Activated CD8-positive, alpha-beta T cell treated with anti-CD3 and anti-CD28 coated beads for 36 hours (primary cell): ENCODE measurements at regions not wholly inside any gene's neighbourhood (a gene's known extent, or its start where the extent isn't known, plus 50 kb on each side); places are given as distances from the start of the nearest gene placed in this dataset.

Source experiments
- ATAC-seq: fragments of 200-7000 bp; cut with Tn5 transposase; one replicate; pipeline ENCODE4 v1.10.0; 2021; ENCODE audit warnings: mild to moderate bottlenecking, moderate library complexity
- CTCF ChIA-PET: fragments of 350-600 bp; sonication (Branson Sonifier 250); formaldehyde crosslinking; loops from one replicate; lab custom pipeline; 2021; ENCODE audit warnings: antibody characterized with exemption; lab: Charles Lee
- POLR2A ChIA-PET: fragments of 350-600 bp; sonication (Branson Sonifier 250); formaldehyde crosslinking; loops from one replicate; lab custom pipeline; 2021; ENCODE audit warnings: antibody characterized with exemption; lab: Charles Lee
- DNase-seq: peaks from one replicate; pipeline ENCODE4 v3.0.0-alpha.2; 2020
- H3K27ac Mint-ChIP-seq: one replicate; pipeline ENCODE4 v1.8.0; 2021; ENCODE audit warnings: mild to moderate bottlenecking, mixed read lengths
- H3K27me3 Mint-ChIP-seq: one replicate; pipeline ENCODE4 v1.8.0; 2021; ENCODE audit warnings: mixed read lengths
- H3K36me3 Mint-ChIP-seq: one replicate; pipeline ENCODE4 v1.8.0; 2021; ENCODE audit warnings: low read depth, mixed read lengths
- H3K4me1 Mint-ChIP-seq: one replicate; pipeline ENCODE4 v1.8.0; 2021; ENCODE audit warnings: low read depth, mixed read lengths
- H3K4me3 Mint-ChIP-seq: one replicate; pipeline ENCODE4 v1.8.0; 2021; ENCODE audit warnings: mild to moderate bottlenecking, moderate library complexity, mixed read lengths
- H3K9me3 Mint-ChIP-seq: one replicate; pipeline ENCODE4 v1.8.0; 2021; ENCODE audit warnings: mixed read lengths
- intact Hi-C: fragments of 100-400 bp; cut with micrococcal nuclease; formaldehyde crosslinking; loops from one replicate; pipeline ENCODE4 v1.10.0; 2022
- TF ChIP-seq, protein P1 (sequence below): fragments of 200-600 bp; IDR thresholded peaks from one replicate; pipeline ENCODE4 v1.8.0; 2022; ENCODE audit warnings: antibody characterized with exemption, mild to moderate bottlenecking

DNA sequence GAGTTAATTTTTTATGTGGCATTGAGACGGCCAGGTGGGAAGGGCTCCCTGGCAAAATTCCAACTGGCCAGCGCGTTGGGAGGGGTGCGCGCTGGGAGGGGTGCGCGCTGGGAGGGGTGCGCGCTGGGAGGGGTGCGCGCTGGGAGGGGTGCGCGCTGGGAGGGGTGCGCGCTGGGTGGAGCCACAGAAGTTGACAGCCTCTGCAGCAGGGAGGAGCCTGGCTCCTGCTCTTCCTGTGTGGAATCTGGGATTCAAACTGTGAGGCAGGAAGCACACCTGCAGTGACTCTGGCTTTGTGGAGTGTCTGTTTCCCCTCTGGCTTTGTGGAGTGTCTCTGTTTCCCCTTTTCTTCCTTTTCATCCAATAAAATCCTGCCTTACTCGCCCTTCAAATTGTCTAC lies 147.9 kb upstream of the CBLN2 start:
- intact Hi-C loops, result no loop called here
- ChIA-PET CTCF (no interaction called here), POLR2A (no interaction called here)
- no peaks in the 10 kb centered on the region for H3K9me3 Mint-ChIP-seq
- ATAC-seq, result no peak
- TF ChIP-seq, protein P1, sequence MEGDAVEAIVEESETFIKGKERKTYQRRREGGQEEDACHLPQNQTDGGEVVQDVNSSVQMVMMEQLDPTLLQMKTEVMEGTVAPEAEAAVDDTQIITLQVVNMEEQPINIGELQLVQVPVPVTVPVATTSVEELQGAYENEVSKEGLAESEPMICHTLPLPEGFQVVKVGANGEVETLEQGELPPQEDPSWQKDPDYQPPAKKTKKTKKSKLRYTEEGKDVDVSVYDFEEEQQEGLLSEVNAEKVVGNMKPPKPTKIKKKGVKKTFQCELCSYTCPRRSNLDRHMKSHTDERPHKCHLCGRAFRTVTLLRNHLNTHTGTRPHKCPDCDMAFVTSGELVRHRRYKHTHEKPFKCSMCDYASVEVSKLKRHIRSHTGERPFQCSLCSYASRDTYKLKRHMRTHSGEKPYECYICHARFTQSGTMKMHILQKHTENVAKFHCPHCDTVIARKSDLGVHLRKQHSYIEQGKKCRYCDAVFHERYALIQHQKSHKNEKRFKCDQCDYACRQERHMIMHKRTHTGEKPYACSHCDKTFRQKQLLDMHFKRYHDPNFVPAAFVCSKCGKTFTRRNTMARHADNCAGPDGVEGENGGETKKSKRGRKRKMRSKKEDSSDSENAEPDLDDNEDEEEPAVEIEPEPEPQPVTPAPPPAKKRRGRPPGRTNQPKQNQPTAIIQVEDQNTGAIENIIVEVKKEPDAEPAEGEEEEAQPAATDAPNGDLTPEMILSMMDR, result no peak
- H3K4me1 Mint-ChIP-seq, result no peaks in the 10 kb centered on the region
- DNase-seq, result no peak
- no peaks in the 10 kb centered on the region for H3K36me3 Mint-ChIP-seq
- H3K27me3 Mint-ChIP-seq, result no peaks in the 10 kb centered on the region
- H3K4me3 Mint-ChIP-seq, result no peak overlapping the region
- H3K27ac Mint-ChIP-seq, result no peak overlapping the region

DNA sequence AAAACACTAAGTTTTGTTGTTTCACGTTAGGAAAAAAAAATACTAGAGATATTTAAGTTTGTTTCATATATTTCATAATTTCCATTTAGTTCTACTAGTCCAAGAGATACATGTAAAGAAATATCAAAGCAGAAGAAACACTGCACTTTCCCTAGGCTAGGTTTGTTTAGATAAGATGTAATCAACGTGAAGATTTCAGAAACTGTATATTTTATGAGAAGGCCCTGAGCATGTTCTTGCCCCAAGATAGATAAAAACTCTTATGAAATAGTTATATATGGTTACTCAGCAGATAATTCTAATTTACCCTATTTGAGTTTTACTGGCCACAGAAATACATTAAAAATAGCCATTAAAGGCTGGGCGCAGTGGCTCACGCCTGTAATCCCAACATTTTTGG lies 143.6 kb upstream of the CBLN2 start:
- Mint-ChIP-seq H3K4me3 (no peak overlapping the region), H3K36me3 (no peaks in the 10 kb centered on the region), H3K9me3 (no peaks in the 10 kb centered on the region), H3K27ac (no peak overlapping the region), H3K27me3 (no peaks in the 10 kb centered on the region), H3K4me1 (no peaks in the 10 kb centered on the region)
- CTCF ChIA-PET, result no interaction called here
- TF ChIP-seq, protein P1, result no peak
- ATAC-seq (no peak), DNase-seq (no peak)
- POLR2A ChIA-PET, result no interaction called here
- intact Hi-C loops, result no loop called here

DNA sequence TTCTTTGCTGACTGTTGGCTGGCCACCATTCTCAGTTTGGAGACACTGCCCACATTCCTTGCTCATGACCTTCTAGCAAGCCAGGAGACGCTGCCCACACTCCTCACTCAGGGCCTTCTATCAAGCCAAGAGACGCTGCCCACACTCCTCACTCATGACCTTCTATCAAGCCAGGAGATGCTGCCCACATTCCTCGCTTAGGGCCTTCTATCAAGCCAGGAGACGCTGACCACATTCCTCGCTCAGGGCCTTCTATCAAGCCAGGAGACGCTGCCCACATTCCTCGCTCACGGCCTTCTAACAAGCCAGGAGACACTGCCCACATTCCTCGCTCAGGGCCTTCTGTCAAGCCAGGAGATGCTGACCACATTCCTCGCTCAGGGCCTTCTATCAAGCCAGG lies 131.3 kb upstream of the CBLN2 start:
- no peak overlapping the region for H3K27ac Mint-ChIP-seq
- H3K4me1 Mint-ChIP-seq, result no peaks in the 10 kb centered on the region
- no peaks in the 10 kb centered on the region for H3K27me3 Mint-ChIP-seq
- TF ChIP-seq, protein P1, result no peak
- no peaks in the 10 kb centered on the region for H3K36me3 Mint-ChIP-seq
- no peaks in the 10 kb centered on the region for H3K9me3 Mint-ChIP-seq
- intact Hi-C loops, result no loop called here
- DNase-seq (no peak), ATAC-seq (no peak)
- CTCF ChIA-PET, result no interaction called here
- no peak overlapping the region for H3K4me3 Mint-ChIP-seq
- POLR2A ChIA-PET, result no interaction called here

DNA sequence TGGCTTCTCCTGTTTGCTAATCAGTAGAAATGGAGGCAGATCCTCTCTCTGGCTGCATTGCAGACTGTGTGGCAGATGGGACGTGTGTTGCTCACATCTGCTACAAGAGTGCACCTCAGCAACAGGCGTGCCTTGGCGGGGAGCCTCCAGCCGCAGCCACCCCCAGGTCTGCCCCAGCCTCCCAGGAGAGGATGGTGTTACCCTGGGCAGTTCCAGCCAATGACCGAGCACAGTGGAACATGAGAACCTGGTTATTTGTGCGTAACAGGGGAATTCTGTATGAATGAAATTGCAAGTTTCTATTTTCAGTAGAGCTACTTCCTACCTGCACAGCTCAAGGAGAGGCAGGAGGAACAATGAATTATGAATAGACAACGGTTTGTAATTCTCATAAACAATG lies 130.6 kb upstream of the CBLN2 start:
- no peak for DNase-seq
- TF ChIP-seq, protein P1, result no peak
- Mint-ChIP-seq H3K36me3 (no peaks in the 10 kb centered on the region), H3K27ac (no peak overlapping the region), H3K4me3 (no peak overlapping the region), H3K9me3 (no peaks in the 10 kb centered on the region), H3K27me3 (no peaks in the 10 kb centered on the region), H3K4me1 (no peaks in the 10 kb centered on the region)
- ChIA-PET CTCF (no interaction called here), POLR2A (no interaction called here)
- ATAC-seq, result no peak
- intact Hi-C loops, result no loop called here

DNA sequence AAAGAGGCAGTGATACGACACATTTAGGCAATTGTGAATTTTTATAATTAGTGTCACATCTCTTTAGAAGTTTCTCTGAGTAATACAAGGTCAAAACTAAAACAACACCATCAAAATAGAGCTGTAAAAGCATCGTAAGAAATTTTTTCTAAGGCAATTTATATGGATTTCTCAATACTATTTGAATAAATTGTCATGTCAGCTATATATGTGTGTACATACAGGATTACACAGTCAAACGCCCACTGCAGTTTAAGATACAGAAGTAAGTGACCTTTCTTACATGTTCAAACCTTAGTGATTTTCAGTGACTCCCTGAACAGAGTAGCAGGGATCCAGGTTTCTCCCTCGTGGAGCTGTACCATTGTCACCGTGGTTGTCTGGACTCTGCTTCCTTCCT lies 129.1 kb upstream of the CBLN2 start:
- ChIA-PET POLR2A (no interaction called here), CTCF (interaction anchor here (0.9 to 3.0 kb wide), 3 partner anchors 9 to 28 kb away, joined by 3 to 16 read pairs (median 14); no protein-coding TSS in a partner anchor)
- Mint-ChIP-seq H3K27me3 (no peaks in the 10 kb centered on the region), H3K27ac (no peak overlapping the region), H3K4me3 (no peak overlapping the region), H3K9me3 (no peaks in the 10 kb centered on the region), H3K36me3 (no peaks in the 10 kb centered on the region), H3K4me1 (no peaks in the 10 kb centered on the region)
- no peak for ATAC-seq
- intact Hi-C loops, result no loop called here
- TF ChIP-seq, protein P1, result no peak
- no peak for DNase-seq
